Fibroblast of lung (primary cell): ENCODE measurements at regions not wholly inside any gene's neighbourhood (a gene's known extent, or its start where the extent isn't known, plus 50 kb on each side); places are given as distances from the start of the nearest gene placed in this dataset.

Experiments
- CTCF ChIP-seq, 2 donors: IDR thresholded peaks in 1 of 2; conservative IDR thresholded peaks in 1 of 2; 1 replicate in 1 of 2; 2 replicates in 1 of 2; pipeline ENCODE4 v1.5.1; 2011 to 2012; ENCODE audit warnings: low read length in 2 of 2, control low read depth in 1 of 2, inconsistent platforms in 1 of 2, low read depth in 1 of 2, mild to moderate bottlenecking in 1 of 2
- EZH2 ChIP-seq: IDR thresholded peaks from 2 replicates; pipeline ENCODE4 v1.5.1; 2012; ENCODE audit warnings: low read length, control low read depth, mild to moderate bottlenecking; ENCODE audit errors: missing control alignments

- TF ChIP-seq CTCF (conservative IDR thresholded peaks at IDR 0.05 in 1 of 2, IDR thresholded peaks at IDR 0.05 in 1 of 2; ENCODE audit: low read depth in 1 of 2, low read length in 2 of 2) (no peak), EZH2 (no peak)
These were observed 238.6 kb downstream of the PIK3R1 start for GRCh38 chr5:68454172-68454571.
